ENCODE measurements at regions not wholly inside any gene's neighbourhood (a gene's known extent, or its start where the extent isn't known, plus 50 kb on each side); places are given as distances from the start of the nearest gene placed in this dataset.

- Histone ChIP-seq H3K9me3 (ENCODE audit: control extremely low read depth in 1 of 3, control insufficient read depth in 2 of 3, insufficient read depth in 1 of 3, low read length in 2 of 3) (no peaks in the 10 kb centered on the region), H4K20me1 (ENCODE audit: control insufficient read depth, insufficient read depth, low read length, poor library complexity, severe bottlenecking) (no peaks in the 10 kb centered on the region), H2AFZ (ENCODE audit: insufficient read depth, low read depth, low read length, poor library complexity, severe bottlenecking) (peak overlapping the region; percentile 25), H3K4me3 (ENCODE audit: control extremely low read depth in 1 of 5, extremely low read depth in 1 of 5, insufficient read depth in 1 of 5, low read depth in 2 of 5, low read length in 4 of 5) (no peak overlapping the region), H3K4me1 (ENCODE audit: control insufficient read depth in 2 of 2, insufficient read depth in 2 of 2, low read length in 2 of 2) (no peaks in the 10 kb centered on the region), H3K27ac (ENCODE audit: low read length in 2 of 2) (no peak overlapping the region), H3K9ac (ENCODE audit: low read length) (no peak overlapping the region), H3K27me3 (replicated peaks in 1 of 4; ENCODE audit: control extremely low read depth in 1 of 4, control insufficient read depth in 3 of 4, insufficient read depth in 4 of 4, low read length in 3 of 4) (no peaks in the 10 kb centered on the region), H3K4me2 (replicated peaks; ENCODE audit: low read depth, low read length, poor library complexity, severe bottlenecking) (no peak overlapping the region), H3K79me2 (ENCODE audit: control insufficient read depth, insufficient read depth, low read length) (no peaks in the 10 kb centered on the region), H3K36me3 (replicated peaks in 1 of 2; ENCODE audit: control extremely low read depth in 1 of 2, control insufficient read depth in 1 of 2, extremely low read depth in 1 of 2, insufficient read depth in 2 of 2, low read length in 1 of 2) (no peaks in the 10 kb centered on the region)
- H3K4me1 Mint-ChIP-seq, result peaks cover 10% of the 10 kb centered on the region
- TF ChIP-seq EZH2 (IDR thresholded peaks at IDR 0.05; ENCODE audit: borderline replicate concordance, insufficient read depth, low read depth, low read length, poor library complexity, severe bottlenecking) (no peak), CTCF (IDR thresholded peaks at IDR 0.05) (no peak)
- intact Hi-C loops (cut with micrococcal nuclease), result no loop called here
- DNase-seq (peak; percentile 14), ATAC-seq (ENCODE audit: low read depth) (peak; percentile 71)
- H3K4me3 Mint-ChIP-seq, result peak overlapping the region; percentile 77
- no peaks in the 10 kb centered on the region for H3K27me3 Mint-ChIP-seq
- ChIA-PET CTCF (no interaction called here), POLR2A (no interaction called here)
- H3K9me3 Mint-ChIP-seq (ENCODE audit: insufficient read depth), result no peaks in the 10 kb centered on the region
- H3K27ac Mint-ChIP-seq, result peak overlapping the region; percentile 85
- 53% methylated on average over 10 of the region's 12 CpGs for WGBS (ENCODE audit: insufficient coverage)
Measured at GRCh38 chr17:33667052-33667509, 374.0 kb upstream of the ASIC2 start.

- no peak for TF ChIP-seq EZH2 (IDR thresholded peaks at IDR 0.05; ENCODE audit: borderline replicate concordance, insufficient read depth, low read depth, low read length, poor library complexity, severe bottlenecking)
- TF ChIP-seq CTCF (IDR thresholded peaks at IDR 0.05), result no peak
- Histone ChIP-seq H4K20me1 (ENCODE audit: control insufficient read depth, insufficient read depth, low read length, poor library complexity, severe bottlenecking) (no peaks in the 10 kb centered on the region), H3K4me1 (ENCODE audit: control insufficient read depth in 2 of 2, insufficient read depth in 2 of 2, low read length in 2 of 2) (no peaks in the 10 kb centered on the region), H3K9ac (ENCODE audit: low read length) (no peak overlapping the region), H2AFZ (ENCODE audit: insufficient read depth, low read depth, low read length, poor library complexity, severe bottlenecking) (no peak overlapping the region), H3K27ac (ENCODE audit: low read length in 2 of 2) (no peak overlapping the region), H3K27me3 (replicated peaks in 1 of 4; ENCODE audit: control extremely low read depth in 1 of 4, control insufficient read depth in 3 of 4, insufficient read depth in 4 of 4, low read length in 3 of 4) (no peaks in the 10 kb centered on the region), H3K4me2 (replicated peaks; ENCODE audit: low read depth, low read length, poor library complexity, severe bottlenecking) (no peak overlapping the region), H3K36me3 (replicated peaks in 1 of 2; ENCODE audit: control extremely low read depth in 1 of 2, control insufficient read depth in 1 of 2, extremely low read depth in 1 of 2, insufficient read depth in 2 of 2, low read length in 1 of 2) (no peaks in the 10 kb centered on the region), H3K4me3 (ENCODE audit: control extremely low read depth in 1 of 5, extremely low read depth in 1 of 5, insufficient read depth in 1 of 5, low read depth in 2 of 5, low read length in 4 of 5) (no peak overlapping the region), H3K79me2 (ENCODE audit: control insufficient read depth, insufficient read depth, low read length) (no peaks in the 10 kb centered on the region), H3K9me3 (ENCODE audit: control extremely low read depth in 1 of 3, control insufficient read depth in 2 of 3, insufficient read depth in 1 of 3, low read length in 2 of 3) (no peaks in the 10 kb centered on the region)
- POLR2A ChIA-PET, result no interaction called here
- Mint-ChIP-seq H3K9me3 (ENCODE audit: insufficient read depth) (no peaks in the 10 kb centered on the region), H3K4me3 (peak overlapping the region; percentile 15), H3K4me1 (peaks cover 10% of the 10 kb centered on the region), H3K27ac (peak overlapping the region; percentile 85), H3K27me3 (peaks cover under 1% of the 10 kb centered on the region)
- no CpG with 5 or more reads among the region's 4 CpGs for WGBS (ENCODE audit: insufficient coverage)
- peak; percentile 45 for ATAC-seq (ENCODE audit: low read depth)
- CTCF ChIA-PET, result no interaction called here
- intact Hi-C loops (cut with micrococcal nuclease), result no loop called here
- DNase-seq, result no peak
Measured at GRCh38 chr17:33667671-33668070, 374.6 kb upstream of the ASIC2 start.
